NCI-H510A (cell line): ENCODE measurements at regions not wholly inside any gene's neighbourhood (a gene's known extent, or its start where the extent isn't known, plus 50 kb on each side); places are given as distances from the start of the nearest gene placed in this dataset.

Experiments
- DNase-seq: peaks from one replicate; lab custom pipeline; 2025; lab: John Stamatoyannopoulos, UW

DNA sequence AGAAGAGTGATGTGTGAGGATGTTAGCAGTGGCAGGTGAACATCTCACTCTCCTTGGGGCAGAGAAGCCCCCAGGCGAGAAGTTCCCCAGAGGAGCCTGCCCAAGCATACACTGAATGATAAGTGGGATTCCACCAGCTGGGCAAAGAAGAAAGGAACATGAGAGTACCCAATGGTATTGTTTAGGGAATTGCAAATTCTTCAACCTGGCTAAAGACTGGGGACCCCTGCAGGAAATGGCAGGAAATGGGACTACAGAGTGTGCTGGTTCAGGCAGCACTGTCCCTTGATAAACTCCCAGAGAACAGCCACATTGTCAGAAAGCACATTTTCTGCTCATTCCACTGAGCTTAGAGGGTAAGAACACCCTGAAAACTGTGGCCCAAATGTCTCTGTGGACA is 121.3 kb downstream of the RPS29 start:
- DNase-seq, result no peak

DNA sequence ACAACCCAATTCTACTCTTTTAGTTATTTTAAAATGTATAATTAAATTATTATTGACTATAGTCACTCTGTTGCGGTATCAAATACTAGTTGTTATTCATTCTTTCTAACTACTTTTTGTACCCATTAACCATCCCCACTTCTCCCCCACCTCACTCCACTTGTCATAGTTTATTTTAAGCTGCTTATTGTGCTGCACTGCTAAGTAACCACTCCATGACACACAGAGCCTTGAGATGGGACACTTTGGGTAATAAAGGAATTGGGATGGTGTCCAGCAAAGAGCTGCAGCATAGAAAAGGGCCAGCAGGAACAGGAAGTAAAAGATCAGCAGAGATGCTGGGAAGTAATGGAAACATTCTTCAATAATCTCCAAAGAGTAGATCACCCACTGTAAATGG is 123.0 kb downstream of the RPS29 start:
- no peak for DNase-seq

- peak; percentile 32 for DNase-seq
Measured at GRCh38 chr14:49461529-49462401, 124.4 kb downstream of the RPS29 start.

DNA sequence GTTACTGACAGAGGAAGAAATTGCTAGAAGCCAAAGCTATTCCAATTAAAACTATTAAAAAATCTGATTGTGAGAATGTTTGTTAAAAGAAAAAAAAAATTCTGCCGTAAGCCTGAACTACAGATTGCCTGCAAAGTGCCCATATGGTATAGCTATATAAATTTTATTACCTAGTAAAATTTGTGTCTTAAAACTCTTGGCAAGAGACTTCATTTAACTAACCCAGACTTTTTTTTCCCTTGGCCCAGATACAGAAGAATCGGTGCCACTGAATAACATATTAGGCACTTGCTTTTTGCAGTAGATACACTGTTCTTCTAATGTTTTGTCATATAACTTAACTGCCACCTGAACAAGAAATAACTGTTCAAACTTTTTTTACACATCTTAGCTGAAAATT is 125.5 kb downstream of the RPS29 start:
- no peak for DNase-seq

DNA sequence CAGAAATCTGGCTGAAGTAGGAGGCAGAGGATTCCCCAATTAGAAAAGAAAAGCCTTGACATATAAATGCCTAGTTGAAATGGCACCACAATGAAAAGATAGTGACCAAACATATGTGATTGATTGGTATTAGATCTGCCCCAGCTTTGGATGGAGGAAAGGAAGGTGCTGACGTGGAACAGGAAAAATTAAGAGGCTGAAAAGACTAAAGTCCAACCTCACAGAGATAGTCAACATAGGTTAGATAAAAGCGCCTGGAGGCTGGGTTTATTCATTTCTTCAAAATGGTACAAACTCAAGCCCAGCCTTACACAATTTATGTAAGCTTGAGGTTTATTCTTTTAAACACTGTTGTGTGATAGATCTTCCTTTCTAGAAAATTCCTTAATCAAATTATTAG is 129.6 kb downstream of the RPS29 start:
- no peak for DNase-seq

- DNase-seq, result no peak
Measured at GRCh38 chr14:49451938-49452337, 134.2 kb downstream of the RPS29 start.

DNA sequence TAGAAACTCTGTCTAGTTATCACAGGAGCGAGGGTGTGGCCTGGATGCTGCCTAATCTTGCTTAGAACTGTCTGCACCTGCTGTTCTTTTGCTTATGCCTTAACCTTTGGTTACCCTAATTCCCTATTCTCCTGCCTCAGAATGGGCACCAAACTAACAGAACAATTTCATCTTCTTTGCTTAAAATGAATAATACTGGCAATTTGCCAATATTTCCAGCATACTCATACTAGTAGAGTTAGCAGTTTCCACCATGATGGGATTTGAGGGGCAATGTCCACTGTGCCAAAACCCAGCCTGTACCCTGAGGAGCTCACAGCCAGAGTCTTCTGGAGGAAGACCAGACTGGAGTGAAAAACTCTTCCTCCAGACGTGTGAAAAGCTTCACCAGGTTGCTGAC is 136.4 kb downstream of the RPS29 start:
- no peak for DNase-seq

GRCh38 chr14:49447540-49448107 is 138.6 kb downstream of the RPS29 start:
- DNase-seq, result no peak

- DNase-seq, result no peak
Measured at GRCh38 chr14:49446801-49447200, 139.4 kb downstream of the RPS29 start.

- no peak for DNase-seq
Measured at GRCh38 chr14:49438256-49438770, 147.9 kb downstream of the RPS29 start.

DNA sequence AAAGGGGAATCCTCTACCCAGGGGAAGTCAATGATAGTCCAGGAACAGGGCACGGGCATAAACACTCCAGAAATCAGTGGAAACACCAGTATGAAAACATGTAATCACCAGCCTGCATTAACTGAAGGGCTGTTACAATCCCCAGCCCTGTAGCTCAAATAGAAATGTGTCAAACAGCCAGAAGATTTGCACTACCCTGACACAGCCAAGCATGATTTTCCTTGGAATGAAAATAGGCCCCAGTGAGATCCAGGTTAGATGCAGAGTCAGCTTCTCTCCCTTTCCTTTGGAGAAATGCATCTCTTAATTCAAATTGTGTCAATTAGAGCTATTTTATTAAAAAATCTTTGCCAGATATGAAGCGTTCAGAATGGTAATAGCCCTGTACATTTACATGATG is 158.1 kb downstream of the RPS29 start:
- no peak for DNase-seq

- no peak for DNase-seq
Measured at GRCh38 chr14:49427117-49427516, 159.1 kb downstream of the RPS29 start.

DNA sequence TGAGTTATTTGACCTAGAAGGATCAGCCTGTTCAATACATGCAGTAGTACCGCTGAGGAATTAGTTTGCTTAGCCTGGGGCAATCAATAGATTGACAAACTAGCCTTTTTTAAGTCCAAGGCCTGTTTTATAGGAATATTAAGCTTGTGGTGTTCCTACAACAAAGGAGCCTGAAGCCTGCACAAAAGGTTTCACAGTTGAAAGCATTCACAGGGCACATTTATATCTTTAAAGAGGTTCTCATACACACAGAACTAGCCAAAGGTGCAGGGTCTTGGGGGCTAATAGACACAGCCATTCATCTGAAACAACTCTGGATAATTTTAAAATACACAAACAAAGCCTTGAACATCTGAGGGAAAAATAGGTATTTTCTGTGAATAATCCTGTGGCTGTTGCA is 160.3 kb downstream of the RPS29 start:
- DNase-seq, result no peak

- no peak for DNase-seq
Measured at GRCh38 chr14:49424436-49425331, 161.5 kb downstream of the RPS29 start.

- DNase-seq, result no peak
Measured at GRCh38 chr14:49420201-49420600, 166.0 kb downstream of the RPS29 start.

- no peak for DNase-seq
Measured at GRCh38 chr14:49418789-49419188, 167.4 kb downstream of the RPS29 start.

- no peak for DNase-seq
Measured at GRCh38 chr14:49417790-49418189, 168.4 kb downstream of the RPS29 start.

- no peak for DNase-seq
Measured at GRCh38 chr14:49408187-49408933, 177.8 kb downstream of the RPS29 start.

- DNase-seq, result no peak
Measured at GRCh38 chr14:49405291-49405690, 180.9 kb downstream of the RPS29 start.

DNA sequence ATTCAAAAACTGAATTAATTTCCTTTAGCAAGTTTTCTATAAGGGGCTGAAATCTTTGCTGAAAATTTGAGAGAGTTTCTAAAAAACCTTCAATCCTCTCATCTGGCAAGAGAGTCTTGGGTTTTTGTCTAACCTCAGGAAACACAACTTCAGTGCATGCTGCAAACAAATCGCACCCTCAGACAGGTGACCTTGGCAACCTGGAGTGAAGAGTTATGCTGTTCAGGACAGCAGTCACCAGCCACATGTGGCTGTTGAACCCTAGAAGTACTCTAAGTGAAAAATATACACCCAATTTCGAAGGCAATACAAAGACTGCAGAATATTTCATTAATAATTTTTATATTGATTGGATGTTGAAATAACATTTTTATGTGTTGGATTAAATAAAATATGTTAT is 184.8 kb downstream of the RPS29 start:
- DNase-seq, result no peak

DNA sequence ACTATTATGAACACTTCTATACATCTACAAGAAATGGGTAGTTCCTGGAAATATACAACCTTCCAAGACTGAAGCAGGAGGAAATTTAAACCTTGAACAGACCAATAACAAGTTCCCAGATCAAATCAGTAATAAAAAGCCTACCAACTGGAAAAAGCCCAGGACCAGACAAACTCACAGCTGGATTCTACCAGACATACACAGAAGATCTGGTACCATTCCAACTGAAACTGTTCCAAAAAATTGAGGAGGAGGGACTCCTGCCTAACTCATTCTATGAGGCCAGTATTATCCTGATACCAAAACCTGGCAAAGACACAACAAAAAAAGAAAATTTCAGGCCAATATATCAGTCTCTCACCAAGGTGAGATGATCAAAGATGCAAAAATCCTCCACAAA is 189.4 kb downstream of the RPS29 start:
- DNase-seq, result no peak

DNA sequence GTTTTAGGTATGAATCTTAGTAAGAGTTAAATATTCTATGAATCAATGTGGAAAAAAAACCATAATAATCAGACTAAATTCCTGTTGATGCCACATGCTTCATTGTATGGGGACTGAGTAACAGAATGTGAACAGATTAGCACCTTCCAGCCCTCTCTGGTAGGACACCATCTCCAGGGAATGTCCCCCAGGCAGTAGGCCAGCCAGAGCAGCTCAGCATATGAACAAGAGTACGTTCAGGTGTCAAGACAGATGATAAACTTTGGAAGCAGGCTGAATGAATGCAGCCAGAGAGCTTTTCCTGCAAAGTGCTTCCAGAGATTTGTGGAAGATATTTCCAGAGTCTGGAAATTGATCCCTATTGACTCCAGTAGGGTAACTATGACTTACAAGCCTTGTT is 204.4 kb downstream of the RPS29 start:
- DNase-seq, result no peak
